ENCODE measurements at regions not wholly inside any gene's neighbourhood (a gene's known extent, or its start where the extent isn't known, plus 50 kb on each side); places are given as distances from the start of the nearest gene placed in this dataset.

- TF ChIP-seq, protein P1, sequence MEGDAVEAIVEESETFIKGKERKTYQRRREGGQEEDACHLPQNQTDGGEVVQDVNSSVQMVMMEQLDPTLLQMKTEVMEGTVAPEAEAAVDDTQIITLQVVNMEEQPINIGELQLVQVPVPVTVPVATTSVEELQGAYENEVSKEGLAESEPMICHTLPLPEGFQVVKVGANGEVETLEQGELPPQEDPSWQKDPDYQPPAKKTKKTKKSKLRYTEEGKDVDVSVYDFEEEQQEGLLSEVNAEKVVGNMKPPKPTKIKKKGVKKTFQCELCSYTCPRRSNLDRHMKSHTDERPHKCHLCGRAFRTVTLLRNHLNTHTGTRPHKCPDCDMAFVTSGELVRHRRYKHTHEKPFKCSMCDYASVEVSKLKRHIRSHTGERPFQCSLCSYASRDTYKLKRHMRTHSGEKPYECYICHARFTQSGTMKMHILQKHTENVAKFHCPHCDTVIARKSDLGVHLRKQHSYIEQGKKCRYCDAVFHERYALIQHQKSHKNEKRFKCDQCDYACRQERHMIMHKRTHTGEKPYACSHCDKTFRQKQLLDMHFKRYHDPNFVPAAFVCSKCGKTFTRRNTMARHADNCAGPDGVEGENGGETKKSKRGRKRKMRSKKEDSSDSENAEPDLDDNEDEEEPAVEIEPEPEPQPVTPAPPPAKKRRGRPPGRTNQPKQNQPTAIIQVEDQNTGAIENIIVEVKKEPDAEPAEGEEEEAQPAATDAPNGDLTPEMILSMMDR (IDR thresholded peaks at IDR 0.05; ENCODE audit: insufficient read depth, low read length), result no peak
- DNase-seq (ENCODE audit: low read depth), result no peak
- no peak overlapping the region for H3K4me3 ChIP-seq (ENCODE audit: low read depth, low read length)
These were observed 172.5 kb upstream of the MGAT5 start for GRCh38 chr2:134081238-134081938.

DNA sequence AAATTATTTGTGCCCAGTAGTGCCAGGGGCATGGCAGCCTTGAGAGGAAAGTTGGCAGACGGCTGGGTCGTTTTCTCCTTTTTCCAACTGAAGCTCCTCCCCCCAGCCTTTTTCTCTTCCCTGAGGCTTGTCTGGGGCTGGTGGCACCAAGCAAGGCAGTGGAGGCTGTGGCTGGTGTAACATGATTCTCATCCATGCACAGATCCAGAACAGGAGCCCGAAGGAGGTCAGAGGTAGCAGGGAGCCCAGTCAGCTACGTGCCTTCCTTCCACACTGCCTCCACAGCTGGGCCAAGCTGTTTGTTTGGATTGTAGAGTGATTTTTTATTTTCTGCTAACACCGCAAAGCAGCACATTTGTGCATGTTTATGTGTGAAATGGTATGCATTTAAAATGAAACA is 170.3 kb upstream of the MGAT5 start:
- TF ChIP-seq, protein P1 (IDR thresholded peaks at IDR 0.05; ENCODE audit: insufficient read depth, low read length), result no peak
- DNase-seq (ENCODE audit: low read depth), result no peak
- H3K4me3 ChIP-seq (ENCODE audit: low read depth, low read length), result no peak overlapping the region

DNA sequence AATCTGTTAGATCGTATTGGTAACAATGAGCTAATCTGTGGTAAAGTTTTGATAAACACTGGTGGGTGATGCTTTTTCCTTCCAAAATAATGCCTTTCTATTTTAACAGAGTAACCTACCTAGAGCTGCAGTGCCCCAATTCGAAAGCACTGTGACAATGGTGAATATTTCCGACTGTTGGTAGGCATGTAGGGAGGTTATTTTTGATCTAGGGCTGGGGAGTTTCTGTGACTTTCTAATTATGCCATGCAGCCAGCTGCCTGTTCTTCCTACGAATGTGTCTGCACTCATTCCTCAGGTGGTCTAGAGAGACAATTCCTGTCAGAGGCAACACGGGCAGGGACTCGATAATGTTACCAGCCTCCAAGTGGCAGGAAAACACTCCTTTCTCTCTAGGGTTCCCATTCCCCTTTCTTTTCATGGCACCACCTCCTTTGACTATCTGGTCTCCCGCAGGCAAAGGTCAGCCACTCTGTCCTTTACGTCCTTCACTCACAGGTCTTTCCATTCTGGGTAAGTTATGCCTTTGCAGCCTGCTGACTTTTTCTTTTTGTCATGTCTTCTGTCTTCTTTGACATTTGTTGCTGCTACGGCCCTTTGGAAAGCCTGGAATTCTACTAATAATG is 167.2 kb upstream of the MGAT5 start:
- DNase-seq (ENCODE audit: low read depth), result no peak
- H3K4me3 ChIP-seq (ENCODE audit: low read depth, low read length), result no peak overlapping the region
- TF ChIP-seq, protein P1 (IDR thresholded peaks at IDR 0.05; ENCODE audit: insufficient read depth, low read length), result no peak

DNA sequence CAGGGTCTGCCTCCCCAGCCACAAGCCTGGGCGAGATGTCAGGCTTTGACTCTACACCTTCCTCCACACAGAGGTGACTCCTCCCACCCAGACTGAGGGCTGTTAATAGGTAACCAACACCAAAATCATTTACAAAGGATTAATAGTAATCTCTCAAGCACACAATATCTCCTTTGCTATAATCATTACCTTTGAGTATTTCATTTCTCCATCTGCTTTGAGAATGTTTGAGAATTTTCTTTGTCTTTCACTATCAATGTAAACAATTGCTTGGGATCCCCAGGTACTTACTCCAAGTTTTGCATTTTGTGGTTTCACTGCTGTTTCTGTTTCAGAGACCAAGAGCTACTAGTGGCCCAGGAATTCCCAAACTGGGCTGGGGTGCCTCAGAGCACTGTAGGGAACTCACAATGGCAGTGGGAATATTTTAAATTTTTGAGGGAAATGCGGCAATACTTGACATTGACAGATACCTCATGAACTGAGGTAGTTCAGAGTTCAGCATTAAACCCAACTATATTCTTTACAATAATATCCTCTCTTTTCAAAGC is 166.4 kb upstream of the MGAT5 start:
- DNase-seq (ENCODE audit: low read depth), result no peak
- no peak overlapping the region for H3K4me3 ChIP-seq (ENCODE audit: low read depth, low read length)
- TF ChIP-seq, protein P1 (IDR thresholded peaks at IDR 0.05; ENCODE audit: insufficient read depth, low read length), result no peak

- TF ChIP-seq, protein P1 (IDR thresholded peaks at IDR 0.05; ENCODE audit: insufficient read depth, low read length), result no peak
- DNase-seq (ENCODE audit: low read depth), result no peak
- H3K4me3 ChIP-seq (ENCODE audit: low read depth, low read length), result no peak overlapping the region
These were observed 164.4 kb upstream of the MGAT5 start for GRCh38 chr2:134089454-134089853.

DNA sequence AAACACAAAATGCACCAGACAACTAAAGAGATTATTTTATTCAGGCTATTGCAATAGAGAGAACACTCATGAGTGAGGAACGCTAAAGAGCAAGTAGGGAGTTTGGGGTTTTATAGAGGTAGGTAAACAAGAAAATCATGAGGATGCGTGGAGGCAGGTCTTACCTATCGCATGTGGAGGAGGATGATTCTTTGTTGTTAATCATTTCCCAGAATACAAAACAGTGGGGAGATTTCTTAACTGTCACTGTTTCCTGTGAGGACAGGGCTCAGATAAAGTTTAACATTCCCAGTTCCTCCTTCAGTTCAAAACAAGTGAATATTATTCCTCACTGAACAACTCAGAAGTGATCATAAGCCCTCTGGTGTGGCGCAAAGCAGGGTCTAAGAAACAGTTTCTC is 156.1 kb upstream of the MGAT5 start:
- DNase-seq (ENCODE audit: low read depth), result no peak
- TF ChIP-seq, protein P1 (IDR thresholded peaks at IDR 0.05; ENCODE audit: insufficient read depth, low read length), result no peak
- no peak overlapping the region for H3K4me3 ChIP-seq (ENCODE audit: low read depth, low read length)
